OCI-LY1 (cell line): ENCODE measurements at regions not wholly inside any gene's neighbourhood (a gene's known extent, or its start where the extent isn't known, plus 50 kb on each side); places are given as distances from the start of the nearest gene placed in this dataset.

Experiments used
- H2AFZ ChIP-seq: fragments of 200-600 bp; sonication (generic), shearing (Covaris generic); 2 replicates; pipeline ENCODE4 v1.6.0; 2014; ENCODE audit warnings: antibody characterized with exemption, mild to moderate bottlenecking, low read length
- H3F3A ChIP-seq: fragments of 200-600 bp; sonication (generic), shearing (Covaris generic); 2 replicates; pipeline ENCODE4 v1.6.0; 2014; ENCODE audit warnings: mild to moderate bottlenecking, antibody characterized with exemption, low read length, moderate library complexity; ENCODE audit not compliant: insufficient read depth
- H3K27ac ChIP-seq: fragments of 200-600 bp; sonication (generic); 2 replicates; pipeline ENCODE4 v1.5.1; 2014; ENCODE audit warnings: low read length, mixed run types, mild to moderate bottlenecking, low read depth; ENCODE audit not compliant: poor library complexity, severe bottlenecking
- H3K27me3 ChIP-seq: fragments of 200-600 bp; sonication (generic); 2 replicates; pipeline ENCODE4 v1.6.0; 2014; ENCODE audit warnings: antibody characterized with exemption, mild to moderate bottlenecking, low read length, moderate library complexity; ENCODE audit not compliant: insufficient read depth
- H3K36me3 ChIP-seq: fragments of 200-600 bp; sonication (generic); 2 replicates; pipeline ENCODE4 v1.6.1; 2014; ENCODE audit warnings: mild to moderate bottlenecking, antibody characterized with exemption, low read length, moderate library complexity, mixed read lengths; ENCODE audit not compliant: insufficient read depth
- H3K4me1 ChIP-seq: fragments of 200-600 bp; sonication (generic); 2 replicates; pipeline ENCODE4 v1.5.1; 2014; ENCODE audit warnings: mild to moderate bottlenecking, low read length, moderate library complexity; ENCODE audit not compliant: insufficient read depth, severe bottlenecking
- H3K4me2 ChIP-seq: fragments of 200-600 bp; sonication (generic), shearing (Covaris generic); 2 replicates; pipeline ENCODE4 v1.6.1; 2014; ENCODE audit warnings: low read length
- H3K4me3 ChIP-seq: fragments of 200-600 bp; sonication (generic); 2 replicates; pipeline ENCODE4 v1.5.1; 2014; ENCODE audit warnings: low read length, low read depth, mild to moderate bottlenecking, mixed read lengths; ENCODE audit not compliant: poor library complexity, severe bottlenecking
- H3K79me2 ChIP-seq: fragments of 200-600 bp; shearing (Covaris generic); 2 replicates; pipeline ENCODE4 v1.6.1; 2016; ENCODE audit warnings: mixed run types, low read length, mixed read lengths; ENCODE audit not compliant: insufficient read depth
- H3K9ac ChIP-seq: fragments of 200-600 bp; sonication (generic), shearing (Covaris generic); 2 replicates; pipeline ENCODE4 v1.6.1; 2014; ENCODE audit warnings: mild to moderate bottlenecking, low read length, mixed read lengths
- H3K9me2 ChIP-seq: fragments of 200-600 bp; sonication (generic), shearing (Covaris generic); 2 replicates; pipeline ENCODE4 v1.6.1; 2014; ENCODE audit warnings: low read depth, mild to moderate bottlenecking, low read length, mixed read lengths
- H3K9me3 ChIP-seq: fragments of 200-600 bp; shearing (Covaris generic); 2 replicates; pipeline ENCODE4 v1.6.1; 2014; ENCODE audit warnings: low read length, mixed read lengths
- H4K20me1 ChIP-seq: fragments of 200-600 bp; sonication (generic), shearing (Covaris generic); 2 replicates; pipeline ENCODE4 v1.6.0; 2016; ENCODE audit warnings: mild to moderate bottlenecking, low read length; ENCODE audit not compliant: insufficient read depth
- EZH2 ChIP-seq: fragments of 200-600 bp; sonication (generic), shearing (Covaris generic); IDR thresholded peaks from 2 replicates; pipeline ENCODE4 v1.8.0; 2017; ENCODE audit warnings: borderline replicate concordance, mixed run types, mild to moderate bottlenecking, antibody characterized with exemption, low read length, moderate library complexity, mixed read lengths
- TF ChIP-seq, protein P1 (sequence below): fragments of 200-600 bp; sonication (generic), shearing (Covaris generic); IDR thresholded peaks from 2 replicates; pipeline ENCODE4 v1.5.1; 2017; ENCODE audit warnings: mild to moderate bottlenecking, antibody characterized with exemption, low read length, moderate library complexity, mixed read lengths

- H3K4me3 ChIP-seq = no peak overlapping the region
- no peaks in the 10 kb centered on the region for H3K79me2 ChIP-seq
- H3K27me3 ChIP-seq = no peaks in the 10 kb centered on the region
- TF ChIP-seq EZH2 = no peak
- TF ChIP-seq, protein P1, sequence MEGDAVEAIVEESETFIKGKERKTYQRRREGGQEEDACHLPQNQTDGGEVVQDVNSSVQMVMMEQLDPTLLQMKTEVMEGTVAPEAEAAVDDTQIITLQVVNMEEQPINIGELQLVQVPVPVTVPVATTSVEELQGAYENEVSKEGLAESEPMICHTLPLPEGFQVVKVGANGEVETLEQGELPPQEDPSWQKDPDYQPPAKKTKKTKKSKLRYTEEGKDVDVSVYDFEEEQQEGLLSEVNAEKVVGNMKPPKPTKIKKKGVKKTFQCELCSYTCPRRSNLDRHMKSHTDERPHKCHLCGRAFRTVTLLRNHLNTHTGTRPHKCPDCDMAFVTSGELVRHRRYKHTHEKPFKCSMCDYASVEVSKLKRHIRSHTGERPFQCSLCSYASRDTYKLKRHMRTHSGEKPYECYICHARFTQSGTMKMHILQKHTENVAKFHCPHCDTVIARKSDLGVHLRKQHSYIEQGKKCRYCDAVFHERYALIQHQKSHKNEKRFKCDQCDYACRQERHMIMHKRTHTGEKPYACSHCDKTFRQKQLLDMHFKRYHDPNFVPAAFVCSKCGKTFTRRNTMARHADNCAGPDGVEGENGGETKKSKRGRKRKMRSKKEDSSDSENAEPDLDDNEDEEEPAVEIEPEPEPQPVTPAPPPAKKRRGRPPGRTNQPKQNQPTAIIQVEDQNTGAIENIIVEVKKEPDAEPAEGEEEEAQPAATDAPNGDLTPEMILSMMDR = no peak
- H3K36me3 ChIP-seq = no peaks in the 10 kb centered on the region
- H3K4me2 ChIP-seq = no peak overlapping the region
- H4K20me1 ChIP-seq = no peaks in the 10 kb centered on the region
- H3K4me1 ChIP-seq = no peaks in the 10 kb centered on the region
- H3K27ac ChIP-seq = no peak overlapping the region
- H3K9ac ChIP-seq = no peak overlapping the region
- no peaks in the 10 kb centered on the region for H3K9me2 ChIP-seq
- no peaks in the 10 kb centered on the region for H3F3A ChIP-seq
- H2AFZ ChIP-seq = no peak overlapping the region
- no peaks in the 10 kb centered on the region for H3K9me3 ChIP-seq
Measured at GRCh38 chr9:12462861-12463260, 230.3 kb upstream of the TYRP1 start.

GRCh38 chr9:12463641-12464040, 229.5 kb upstream of the TYRP1 start:
- Histone ChIP-seq H3K9me3 (no peaks in the 10 kb centered on the region), H2AFZ (no peak overlapping the region), H3K4me1 (no peaks in the 10 kb centered on the region), H3K27me3 (no peaks in the 10 kb centered on the region), H4K20me1 (no peaks in the 10 kb centered on the region), H3F3A (no peaks in the 10 kb centered on the region), H3K27ac (no peak overlapping the region), H3K36me3 (no peaks in the 10 kb centered on the region), H3K79me2 (no peaks in the 10 kb centered on the region), H3K9me2 (no peaks in the 10 kb centered on the region), H3K4me2 (no peak overlapping the region), H3K4me3 (no peak overlapping the region), H3K9ac (no peak overlapping the region)
- TF ChIP-seq EZH2 = no peak
- TF ChIP-seq, protein P1 = no peak

DNA sequence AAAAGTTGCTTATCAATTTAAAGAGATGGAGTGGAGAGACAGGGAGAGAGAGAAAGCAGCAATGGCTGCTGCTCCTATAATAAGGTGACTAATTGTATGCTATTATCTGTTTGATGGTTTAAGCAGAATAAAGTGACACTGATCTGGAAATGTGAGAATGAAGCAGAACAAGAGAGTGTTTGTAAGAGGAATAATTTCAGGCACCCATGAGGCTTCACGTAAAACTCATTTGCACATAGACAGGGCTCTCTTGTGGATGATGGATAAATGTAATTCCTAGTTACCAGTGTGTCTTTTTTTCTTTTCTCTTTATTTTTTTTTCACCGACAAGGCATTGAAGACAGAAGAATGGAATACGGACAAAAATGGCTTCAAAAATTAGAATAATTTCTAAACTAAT, 228.8 kb upstream of the TYRP1 start:
- Histone ChIP-seq H3K9me2 (no peaks in the 10 kb centered on the region), H3K4me1 (no peaks in the 10 kb centered on the region), H3K9me3 (no peaks in the 10 kb centered on the region), H3K79me2 (no peaks in the 10 kb centered on the region), H3K36me3 (no peaks in the 10 kb centered on the region), H3F3A (no peaks in the 10 kb centered on the region), H3K4me2 (no peak overlapping the region), H4K20me1 (no peaks in the 10 kb centered on the region), H3K9ac (no peak overlapping the region), H2AFZ (no peak overlapping the region), H3K27me3 (no peaks in the 10 kb centered on the region), H3K4me3 (no peak overlapping the region), H3K27ac (no peak overlapping the region)
- TF ChIP-seq, protein P1 = no peak
- no peak for TF ChIP-seq EZH2
